ENCODE measurements at regions not wholly inside any gene's neighbourhood (a gene's known extent, or its start where the extent isn't known, plus 50 kb on each side); places are given as distances from the start of the nearest gene placed in this dataset.

- TF ChIP-seq POLR2A (IDR thresholded peaks at IDR 0.05) = no peak
- no peak for TF ChIP-seq CTCF (IDR thresholded peaks at IDR 0.05)
Observed at GRCh38 chr2:239661334-239662312, 260.8 kb upstream of the HDAC4 start.
